H1 (cell line): ENCODE measurements at regions not wholly inside any gene's neighbourhood (a gene's known extent, or its start where the extent isn't known, plus 50 kb on each side); places are given as distances from the start of the nearest gene placed in this dataset.

Experiments used
- GTF2F1 ChIP-seq: IDR thresholded peaks from 2 replicates; pipeline ENCODE4 v1.6.1; 2012; ENCODE audit warnings: low read depth, low read length, improper control_type of control experiment, borderline replicate concordance
- PHF8 ChIP-seq: fragments of 200-600 bp; sonication (generic); conservative IDR thresholded peaks from 2 replicates; pipeline ENCODE4 v1.7.1; 2012; ENCODE audit warnings: low read depth, mild to moderate bottlenecking, inconsistent platforms, low read length, moderate library complexity
- SIX5 ChIP-seq: IDR thresholded peaks from 2 replicates; pipeline ENCODE4 v1.6.1; 2011; ENCODE audit warnings: mild to moderate bottlenecking, low read depth, low read length

- TF ChIP-seq PHF8 = no peak
- no peak for TF ChIP-seq SIX5
- no peak for TF ChIP-seq GTF2F1
- TF ChIP-seq, all 59 proteins: peak for 0
Measured at GRCh38 chr1:193973428-193973827, 787.0 kb upstream of the B3GALT2 start (continued).
